ENCODE measurements at regions not wholly inside any gene's neighbourhood (a gene's known extent, or its start where the extent isn't known, plus 50 kb on each side); places are given as distances from the start of the nearest gene placed in this dataset.

- no peaks in the 10 kb centered on the region for H3K36me3 ChIP-seq
- no peaks in the 10 kb centered on the region for H3K4me1 ChIP-seq (ENCODE audit: insufficient read depth)
- TF ChIP-seq POLR2A (IDR thresholded peaks at IDR 0.05) (no peak), CTCF (IDR thresholded peaks at IDR 0.05) (no peak), EP300 (IDR thresholded peaks at IDR 0.05) (no peak)
- 49 to 75% (median 73%) methylated on average over 3 of the region's 3 CpGs for WGBS, 3 donors
- H3K27me3 ChIP-seq, result no peaks in the 10 kb centered on the region
- intact Hi-C loops (cut with DNase I), result no loop called here
- H3K4me3 ChIP-seq, result no peak overlapping the region
- no peaks in the 10 kb centered on the region for H3K9me3 ChIP-seq
- DNase-seq, result no peak
- H3K27ac ChIP-seq, result no peak overlapping the region
Observed at GRCh38 chr7:28260969-28261368, 80.4 kb upstream of the JAZF1 start.

GRCh38 chr7:28263622-28264271 is 83.2 kb upstream of the JAZF1 start:
- H3K4me3 ChIP-seq, result no peak overlapping the region
- no peaks in the 10 kb centered on the region for H3K36me3 ChIP-seq
- DNase-seq, result no peak
- no peaks in the 10 kb centered on the region for H3K4me1 ChIP-seq (ENCODE audit: insufficient read depth)
- H3K27me3 ChIP-seq, result no peaks in the 10 kb centered on the region
- 85 to 92% (median 90%) methylated on average over 9 of the region's 9 CpGs for WGBS, 3 donors
- intact Hi-C loops (cut with DNase I), result no loop called here
- TF ChIP-seq CTCF (IDR thresholded peaks at IDR 0.05), result no peak
- no peak for TF ChIP-seq EP300 (IDR thresholded peaks at IDR 0.05)
- TF ChIP-seq POLR2A (IDR thresholded peaks at IDR 0.05), result no peak
- H3K9me3 ChIP-seq, result no peaks in the 10 kb centered on the region
- H3K27ac ChIP-seq, result no peak overlapping the region

GRCh38 chr7:28266402-28266801 is 85.8 kb upstream of the JAZF1 start:
- H3K9me3 ChIP-seq, result no peaks in the 10 kb centered on the region
- no peaks in the 10 kb centered on the region for H3K36me3 ChIP-seq
- H3K4me3 ChIP-seq, result no peak overlapping the region
- H3K27ac ChIP-seq, result no peak overlapping the region
- no peaks in the 10 kb centered on the region for H3K27me3 ChIP-seq
- no peaks in the 10 kb centered on the region for H3K4me1 ChIP-seq (ENCODE audit: insufficient read depth)
- no peak for DNase-seq
- WGBS, 3 donors, result 11 to 37% (median 37%) methylated on average over 2 of the region's 2 CpGs
- TF ChIP-seq POLR2A (IDR thresholded peaks at IDR 0.05) (no peak), EP300 (IDR thresholded peaks at IDR 0.05) (no peak), CTCF (IDR thresholded peaks at IDR 0.05) (no peak)
- intact Hi-C loops (cut with DNase I), result no loop called here

GRCh38 chr7:28267012-28267411 is 86.4 kb upstream of the JAZF1 start:
- intact Hi-C loops (cut with DNase I), result no loop called here
- Histone ChIP-seq H3K36me3 (no peaks in the 10 kb centered on the region), H3K27ac (no peak overlapping the region), H3K4me1 (ENCODE audit: insufficient read depth) (no peaks in the 10 kb centered on the region), H3K27me3 (no peaks in the 10 kb centered on the region), H3K9me3 (no peaks in the 10 kb centered on the region), H3K4me3 (no peak overlapping the region)
- no peak for DNase-seq
- no peak for TF ChIP-seq CTCF (IDR thresholded peaks at IDR 0.05)
